Osteoblast (primary cell): ENCODE measurements at regions not wholly inside any gene's neighbourhood (a gene's known extent, or its start where the extent isn't known, plus 50 kb on each side); places are given as distances from the start of the nearest gene placed in this dataset.

ENCODE experiments used
- DNase-seq: peaks from one replicate; pipeline ENCODE4 v3.0.0; 2011; ENCODE audit warnings: low spot score, mixed read lengths; ENCODE audit not compliant: insufficient read length; ENCODE audit errors: missing footprints
- H2AFZ ChIP-seq: 2 replicates; pipeline ENCODE4 v1.6.0; 2011; ENCODE audit warnings: mild to moderate bottlenecking, low read length
- H3K27ac ChIP-seq: 2 replicates; pipeline ENCODE4 v1.5.1; 2011; ENCODE audit warnings: mild to moderate bottlenecking, low read depth, low read length, moderate library complexity
- H3K27me3 ChIP-seq: 2 replicates; pipeline ENCODE4 v1.6.0; 2012; ENCODE audit warnings: mild to moderate bottlenecking, control low read depth, inconsistent platforms, low read length, moderate library complexity; ENCODE audit not compliant: insufficient read depth
- H3K36me3 ChIP-seq: 2 replicates; pipeline ENCODE4 v1.5.1; 2011; ENCODE audit warnings: mild to moderate bottlenecking, low read length, control low read depth, moderate library complexity; ENCODE audit not compliant: insufficient read depth
- H3K4me1 ChIP-seq: 2 replicates; pipeline ENCODE4 v1.5.1; 2011; ENCODE audit warnings: mild to moderate bottlenecking, low read length, control low read depth, moderate library complexity; ENCODE audit not compliant: insufficient read depth
- H3K4me2 ChIP-seq: 2 replicates; pipeline ENCODE4 v1.6.0; 2011; ENCODE audit warnings: mild to moderate bottlenecking, low read length; ENCODE audit not compliant: insufficient read depth
- H3K4me3 ChIP-seq: fragments of 200-600 bp; sonication (generic); 3 replicates; pipeline ENCODE4 v1.5.1; 2012; ENCODE audit warnings: mild to moderate bottlenecking, low read length, inconsistent platforms; ENCODE audit not compliant: insufficient read depth
- H3K79me2 ChIP-seq: 2 replicates; pipeline ENCODE4 v1.6.0; 2012; ENCODE audit warnings: mild to moderate bottlenecking, low read length, control low read depth, inconsistent platforms; ENCODE audit not compliant: insufficient read depth
- H3K9me3 ChIP-seq: 2 replicates; pipeline ENCODE4 v1.5.1; 2011; ENCODE audit warnings: low read depth, low read length, control low read depth
- H4K20me1 ChIP-seq: 2 replicates; pipeline ENCODE4 v1.6.0; 2012; ENCODE audit warnings: mild to moderate bottlenecking, low read length, control low read depth; ENCODE audit not compliant: insufficient read depth
- CTCF ChIP-seq: IDR thresholded peaks from 2 replicates; pipeline ENCODE4 v1.5.1; 2011; ENCODE audit warnings: mild to moderate bottlenecking, low read depth, low read length, moderate library complexity; ENCODE audit errors: extremely low read depth

GRCh38 chr10:4609251-4609650, 216.8 kb upstream of the AKR1E2 start:
- H2AFZ ChIP-seq = no peak overlapping the region
- no peaks in the 10 kb centered on the region for H3K36me3 ChIP-seq
- H3K4me2 ChIP-seq = no peak overlapping the region

GRCh38 chr10:4607681-4608080, 218.3 kb upstream of the AKR1E2 start:
- Histone ChIP-seq H4K20me1 (no peaks in the 10 kb centered on the region), H3K27ac (no peak overlapping the region), H3K4me3 (no peak overlapping the region), H2AFZ (no peak overlapping the region), H3K9me3 (no peaks in the 10 kb centered on the region), H3K4me1 (no peaks in the 10 kb centered on the region), H3K79me2 (no peaks in the 10 kb centered on the region), H3K36me3 (no peaks in the 10 kb centered on the region), H3K4me2 (no peak overlapping the region), H3K27me3 (no peaks in the 10 kb centered on the region)
- TF ChIP-seq CTCF = no peak
- DNase-seq = no peak

More at GRCh38 chr10:4609251-4609650, 216.8 kb upstream of the AKR1E2 start:
- Histone ChIP-seq H3K27ac (no peak overlapping the region), H3K4me3 (no peak overlapping the region), H3K79me2 (no peaks in the 10 kb centered on the region), H3K27me3 (no peaks in the 10 kb centered on the region), H4K20me1 (no peaks in the 10 kb centered on the region), H3K9me3 (no peaks in the 10 kb centered on the region), H3K4me1 (no peaks in the 10 kb centered on the region)
- no peak for DNase-seq
- no peak for TF ChIP-seq CTCF

GRCh38 chr10:4606856-4607636, 219.0 kb upstream of the AKR1E2 start:
- Histone ChIP-seq H3K27ac (no peak overlapping the region), H3K79me2 (no peaks in the 10 kb centered on the region), H4K20me1 (no peaks in the 10 kb centered on the region), H3K27me3 (no peaks in the 10 kb centered on the region), H3K4me3 (no peak overlapping the region), H3K4me2 (no peak overlapping the region), H3K4me1 (no peaks in the 10 kb centered on the region), H3K9me3 (no peaks in the 10 kb centered on the region), H2AFZ (peak overlapping the region; percentile 16), H3K36me3 (no peaks in the 10 kb centered on the region)
- no peak for TF ChIP-seq CTCF
- no peak for DNase-seq

GRCh38 chr10:4602764-4603491, 223.1 kb upstream of the AKR1E2 start:
- no peak for TF ChIP-seq CTCF
- no peak for DNase-seq
- no peaks in the 10 kb centered on the region for H3K27me3 ChIP-seq
- H2AFZ ChIP-seq = peak overlapping the region; percentile 62
- no peaks in the 10 kb centered on the region for H4K20me1 ChIP-seq
- H3K27ac ChIP-seq = no peak overlapping the region
- H3K4me1 ChIP-seq = no peaks in the 10 kb centered on the region
- no peak overlapping the region for H3K4me3 ChIP-seq
- no peak overlapping the region for H3K4me2 ChIP-seq
- H3K9me3 ChIP-seq = no peaks in the 10 kb centered on the region
- H3K79me2 ChIP-seq = no peaks in the 10 kb centered on the region
- H3K36me3 ChIP-seq = no peaks in the 10 kb centered on the region
